ENCODE measurements at regions not wholly inside any gene's neighbourhood (a gene's known extent, or its start where the extent isn't known, plus 50 kb on each side); places are given as distances from the start of the nearest gene placed in this dataset.
"Not testable (repeated sequence)": the region's sequence is repeated elsewhere in the genome, so short reads cannot be mapped to it uniquely, and the experiment has no call there.

- not testable (repeated sequence) for FAIRE-seq; DNase-seq (ENCODE audit: insufficient read length, low spot score)
Observed at GRCh38 chr6:57708061-57708460, 390.6 kb downstream of the PRIM2 start.

- FAIRE-seq; DNase-seq (ENCODE audit: insufficient read length, low spot score): not testable (repeated sequence)
Observed at GRCh38 chr6:57722546-57722945, 405.1 kb downstream of the PRIM2 start.

GRCh38 chr6:57723815-57724401, 406.5 kb downstream of the PRIM2 start:
- not testable (repeated sequence) for DNase-seq (ENCODE audit: insufficient read length, low spot score); FAIRE-seq

- not testable (repeated sequence) for DNase-seq (ENCODE audit: insufficient read length, low spot score); FAIRE-seq
Observed at GRCh38 chr6:57729407-57729806, 412.0 kb downstream of the PRIM2 start.

- FAIRE-seq; DNase-seq (ENCODE audit: insufficient read length, low spot score): not testable (repeated sequence)
Observed at GRCh38 chr6:57730726-57731125, 413.3 kb downstream of the PRIM2 start.

GRCh38 chr6:57747716-57748115, 430.3 kb downstream of the PRIM2 start:
- FAIRE-seq: not testable (repeated sequence)

GRCh38 chr6:57759850-57760249, 442.4 kb downstream of the PRIM2 start:
- not testable (repeated sequence) for FAIRE-seq

More at GRCh38 chr6:57747716-57748115, 430.3 kb downstream of the PRIM2 start:
- not testable (repeated sequence) for DNase-seq (ENCODE audit: insufficient read length, low spot score)

GRCh38 chr6:57792720-57793397, 475.4 kb downstream of the PRIM2 start:
- FAIRE-seq; DNase-seq (ENCODE audit: insufficient read length, low spot score): not testable (repeated sequence)

More at GRCh38 chr6:57759850-57760249, 442.4 kb downstream of the PRIM2 start:
- not testable (repeated sequence) for DNase-seq (ENCODE audit: insufficient read length, low spot score)

- FAIRE-seq; DNase-seq (ENCODE audit: insufficient read length, low spot score): not testable (repeated sequence)
Observed at GRCh38 chr6:57793398-57793762, 475.9 kb downstream of the PRIM2 start.

GRCh38 chr6:57799703-57800479, 482.5 kb downstream of the PRIM2 start:
- FAIRE-seq; DNase-seq (ENCODE audit: insufficient read length, low spot score): not testable (repeated sequence)

GRCh38 chr6:57808581-57808980, 491.2 kb downstream of the PRIM2 start:
- not testable (repeated sequence) for DNase-seq (ENCODE audit: insufficient read length, low spot score)

GRCh38 chr6:57809454-57809853, 492.0 kb downstream of the PRIM2 start:
- FAIRE-seq; DNase-seq (ENCODE audit: insufficient read length, low spot score): not testable (repeated sequence)

More at GRCh38 chr6:57808581-57808980, 491.2 kb downstream of the PRIM2 start:
- FAIRE-seq: not testable (repeated sequence)

GRCh38 chr6:57813271-57814075, 496.0 kb downstream of the PRIM2 start:
- not testable (repeated sequence) for FAIRE-seq

GRCh38 chr6:57815826-57816225, 498.4 kb downstream of the PRIM2 start:
- DNase-seq (ENCODE audit: insufficient read length, low spot score); FAIRE-seq: not testable (repeated sequence)

More at GRCh38 chr6:57813271-57814075, 496.0 kb downstream of the PRIM2 start:
- DNase-seq (ENCODE audit: insufficient read length, low spot score): not testable (repeated sequence)

GRCh38 chr6:57821325-57821724, 503.9 kb downstream of the PRIM2 start:
- DNase-seq (ENCODE audit: insufficient read length, low spot score); FAIRE-seq: not testable (repeated sequence)

GRCh38 chr6:57822448-57822847, 505.0 kb downstream of the PRIM2 start:
- FAIRE-seq; DNase-seq (ENCODE audit: insufficient read length, low spot score): not testable (repeated sequence)

- no peak for FAIRE-seq
- no peak for DNase-seq (ENCODE audit: insufficient read length, low spot score)
Observed at GRCh38 chr6:57822896-57823358, 505.5 kb downstream of the PRIM2 start.

- DNase-seq (ENCODE audit: insufficient read length, low spot score): not testable (repeated sequence)
Observed at GRCh38 chr6:57837622-57838209, 520.3 kb downstream of the PRIM2 start.

GRCh38 chr6:57841551-57841950, 524.1 kb downstream of the PRIM2 start:
- not testable (repeated sequence) for FAIRE-seq; DNase-seq (ENCODE audit: insufficient read length, low spot score)

More at GRCh38 chr6:57837622-57838209, 520.3 kb downstream of the PRIM2 start:
- FAIRE-seq: not testable (repeated sequence)

Measured in GM19239 (cell line).